Medulla oblongata (tissue), 1 donor: ENCODE measurements at regions not wholly inside any gene's neighbourhood (a gene's known extent, or its start where the extent isn't known, plus 50 kb on each side); places are given as distances from the start of the nearest gene placed in this dataset.
A peak's percentile ranks its signal among the peaks of the same experiment; 100 is the strongest.

Source experiments
- DNase-seq: peaks from one replicate; pipeline ENCODE4 v3.0.0-alpha.2; 2015; ENCODE audit errors: extremely low spot score

GRCh38 chr20:40738976-40739375 is 49.9 kb upstream of the MAFB start:
- no peak for DNase-seq

DNA sequence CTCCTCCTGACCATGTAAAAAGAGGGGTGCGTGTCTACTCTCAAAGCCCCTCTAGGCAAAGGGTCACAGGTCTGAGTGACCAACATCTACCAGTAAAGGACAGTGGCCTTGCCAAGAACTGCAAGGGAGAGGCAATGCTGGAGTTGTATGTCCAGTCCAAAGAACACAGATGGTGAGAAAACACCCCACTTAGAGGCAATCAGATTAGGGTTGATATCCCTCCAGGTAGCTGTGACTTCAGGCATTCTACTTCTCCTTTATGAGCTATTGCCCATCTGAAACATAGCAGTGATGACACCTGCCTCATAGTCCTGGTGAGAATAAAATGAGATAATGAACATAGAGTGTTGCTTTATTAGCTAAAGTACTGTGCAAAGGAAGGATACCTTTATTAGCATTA is 50.8 kb upstream of the MAFB start:
- no peak for DNase-seq

GRCh38 chr20:40741507-40742106 is 52.6 kb upstream of the MAFB start:
- peak; percentile 57 for DNase-seq

- no peak for DNase-seq
Observed at GRCh38 chr20:40743141-40743775, 54.2 kb upstream of the MAFB start.

- no peak for DNase-seq
Observed at GRCh38 chr20:40744072-40744817, 55.2 kb upstream of the MAFB start.

GRCh38 chr20:40744818-40745175 is 55.8 kb upstream of the MAFB start:
- DNase-seq, result no peak

DNA sequence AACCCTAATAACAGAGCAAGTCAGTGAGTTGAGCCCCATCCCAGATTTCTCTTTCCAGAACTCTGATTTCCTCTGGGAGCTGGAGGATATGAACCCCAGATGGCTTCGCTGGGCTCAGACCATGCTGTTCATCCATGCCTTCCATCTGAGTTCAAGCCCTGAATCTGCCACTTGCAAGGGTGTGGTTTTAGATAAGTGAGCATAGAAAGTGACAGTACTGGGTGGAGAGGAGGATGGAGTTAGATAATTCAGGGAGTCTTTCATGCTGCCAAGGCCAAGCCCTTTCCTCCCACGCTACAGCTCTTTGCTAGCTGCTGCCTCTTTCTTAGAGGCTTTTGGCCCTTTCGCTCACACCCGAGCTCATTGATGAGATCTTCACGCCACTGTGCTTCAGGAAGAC is 57.2 kb upstream of the MAFB start:
- DNase-seq, result no peak

- no peak for DNase-seq
Observed at GRCh38 chr20:40748182-40748581, 59.1 kb upstream of the MAFB start.

GRCh38 chr20:40749985-40750506 is 61.0 kb upstream of the MAFB start:
- DNase-seq, result no peak

DNA sequence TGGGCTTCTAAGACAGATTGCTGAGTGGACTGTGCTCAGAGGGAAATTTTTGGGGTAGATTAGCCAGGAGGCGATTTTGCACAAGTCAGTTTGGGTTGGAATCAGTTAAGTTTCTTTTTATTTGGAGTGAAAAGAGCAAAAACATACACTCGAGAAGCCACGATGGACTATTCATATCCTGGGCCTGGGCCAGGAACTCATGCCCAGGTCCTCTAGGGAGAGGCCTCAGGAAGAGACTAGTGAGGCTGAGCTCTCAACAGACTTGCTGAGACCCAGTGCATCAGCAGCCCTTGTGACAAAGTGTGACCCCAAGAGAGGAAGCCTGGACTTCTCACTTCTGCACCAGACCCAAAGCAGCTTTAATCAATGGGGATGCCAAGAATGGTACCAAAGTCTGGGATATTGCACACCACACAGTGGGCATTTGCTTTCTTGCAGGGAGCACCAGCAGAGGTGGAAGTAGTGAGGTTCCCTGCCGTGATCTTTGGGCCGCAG is 61.6 kb upstream of the MAFB start:
- no peak for DNase-seq

DNA sequence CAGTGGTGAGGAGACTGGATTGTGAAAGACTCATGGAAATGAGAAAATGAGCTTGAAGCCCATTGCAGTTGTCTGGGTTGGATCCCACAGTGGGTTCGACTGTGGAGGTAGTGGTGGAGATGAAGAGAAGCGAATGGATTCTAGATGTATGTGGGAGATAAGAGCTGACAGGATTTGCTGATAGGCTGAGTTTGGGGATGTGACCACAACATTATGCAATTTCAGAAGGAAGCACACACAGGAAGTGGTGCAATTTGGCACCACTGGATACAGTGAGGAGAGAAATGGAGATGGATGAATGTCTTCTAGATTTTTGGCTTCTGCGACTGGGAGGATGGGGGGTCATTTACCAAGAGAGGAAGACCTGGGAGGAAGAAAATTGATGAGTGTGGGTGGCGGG is 64.4 kb upstream of the MAFB start:
- DNase-seq, result no peak

DNA sequence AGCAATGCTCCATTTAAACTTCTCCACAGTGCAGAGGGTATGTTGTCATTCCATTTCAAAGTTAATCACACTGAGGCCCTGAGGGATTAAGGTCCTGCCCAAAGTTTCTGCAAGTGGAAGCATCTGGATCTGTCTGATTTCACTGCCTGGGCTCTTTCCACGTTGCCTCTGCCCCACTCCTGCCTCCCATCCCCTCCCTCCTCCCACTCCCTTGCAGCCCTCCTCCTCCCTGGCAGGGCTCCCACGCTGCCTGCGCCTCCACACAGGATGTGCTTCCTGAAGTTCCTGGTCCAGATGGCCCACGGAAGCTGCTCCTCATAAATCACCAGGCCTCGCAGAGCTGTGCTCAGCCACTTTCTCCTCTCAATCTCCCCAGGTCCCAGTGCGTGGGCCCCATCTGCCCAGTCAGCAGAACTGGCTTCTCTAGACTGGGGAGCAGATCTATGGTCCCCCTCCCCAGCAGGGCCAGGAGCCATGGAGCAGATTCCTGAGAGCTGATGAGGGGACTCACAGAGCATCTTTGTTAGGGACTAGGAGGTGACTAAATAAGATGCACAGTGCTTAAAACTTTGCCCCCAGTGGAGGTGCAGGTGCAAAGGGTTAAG is 65.4 kb upstream of the MAFB start:
- DNase-seq, result no peak

GRCh38 chr20:40757087-40757486 is 68.1 kb upstream of the MAFB start:
- no peak for DNase-seq

GRCh38 chr20:40758790-40759189 is 69.8 kb upstream of the MAFB start:
- DNase-seq, result no peak

DNA sequence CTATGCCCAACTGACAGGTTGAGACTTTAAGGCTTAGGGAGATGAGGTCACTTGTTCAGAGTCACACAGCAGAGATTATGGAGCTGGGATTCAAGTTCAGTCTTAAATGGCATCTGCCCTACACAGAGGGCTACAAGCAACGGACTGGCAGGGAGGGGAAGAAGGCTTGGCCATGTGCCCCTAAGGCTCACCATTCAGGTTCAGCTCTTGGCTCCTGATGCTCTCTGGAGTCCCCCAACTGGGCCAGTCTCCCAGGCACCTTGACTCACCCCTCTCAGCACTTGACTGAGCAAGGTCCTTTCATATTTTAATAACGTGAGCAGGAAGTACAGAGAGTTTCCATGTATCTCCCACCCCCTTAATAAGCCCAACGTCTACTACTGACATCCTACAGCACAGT is 71.4 kb upstream of the MAFB start:
- no peak for DNase-seq

GRCh38 chr20:40763646-40764295 is 74.7 kb upstream of the MAFB start:
- DNase-seq, result peak; percentile 85

DNA sequence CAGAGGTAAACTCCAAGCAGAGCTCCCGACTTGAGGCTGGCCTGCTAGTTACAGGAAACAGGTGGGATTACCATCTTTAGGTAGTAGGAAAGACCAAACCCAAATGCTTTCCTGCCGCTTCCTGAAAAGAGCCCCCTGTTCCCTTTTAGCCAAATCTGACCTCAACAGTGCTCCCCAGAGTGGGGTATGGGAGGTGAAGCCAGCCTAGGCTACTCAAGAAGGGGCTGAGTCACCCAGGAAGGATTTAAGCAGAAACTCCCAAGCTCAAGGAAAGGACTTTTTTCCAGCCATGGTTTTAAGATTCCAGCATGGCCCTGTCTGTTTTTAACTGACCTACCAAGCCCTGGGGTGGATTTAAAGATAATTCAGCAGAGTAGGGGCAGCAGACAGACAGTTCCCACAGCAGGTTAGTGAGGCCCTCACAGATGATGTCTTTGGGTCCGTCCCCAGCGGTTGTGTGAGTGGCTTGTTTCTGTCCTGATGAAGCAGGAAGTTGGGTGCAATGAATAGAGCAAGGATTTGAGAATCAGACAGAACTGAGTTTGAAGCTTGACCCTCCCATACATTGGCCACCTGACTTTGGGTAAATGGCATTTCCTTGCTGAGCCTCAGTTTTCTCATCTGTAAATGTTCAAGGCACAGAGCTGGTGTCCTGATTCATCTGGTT is 76.9 kb upstream of the MAFB start:
- no peak for DNase-seq

DNA sequence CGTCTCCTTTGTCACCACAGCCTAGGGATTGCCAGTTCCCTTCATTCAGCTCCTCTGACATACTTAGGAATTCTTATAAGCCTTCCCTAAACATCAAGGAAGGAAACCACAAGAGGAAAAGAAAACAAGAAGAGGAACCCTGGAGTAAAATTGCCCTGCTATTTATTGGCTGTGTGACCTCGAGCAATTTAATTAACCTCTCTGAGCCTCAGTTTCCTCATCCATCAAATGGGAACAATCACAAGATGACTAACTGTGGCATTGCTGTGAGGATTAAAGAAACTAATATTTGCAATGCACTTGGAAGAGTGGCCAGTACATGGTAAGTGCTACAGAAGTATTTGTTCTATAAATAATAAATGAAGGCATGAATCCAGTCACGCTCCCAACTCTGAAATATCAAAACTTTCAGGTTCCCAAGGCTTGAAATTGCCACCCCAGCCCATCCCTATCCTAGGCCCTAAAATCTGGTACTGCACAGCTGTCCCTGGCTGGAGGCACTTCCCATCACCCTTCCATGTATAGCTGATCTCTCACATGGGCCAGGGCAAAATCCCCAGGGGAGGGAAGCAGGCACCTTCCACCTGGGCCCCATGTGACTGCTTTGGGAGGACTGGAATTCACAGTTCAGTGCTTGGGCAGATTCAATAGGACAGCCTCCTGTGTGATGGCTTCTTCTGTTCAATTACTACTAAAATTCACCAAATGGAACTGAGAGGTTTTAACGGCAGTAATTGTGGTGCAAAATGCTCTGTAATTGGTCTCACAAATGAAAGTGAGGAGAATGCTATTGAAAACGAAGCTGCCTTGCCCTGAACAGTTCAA is 78.0 kb upstream of the MAFB start:
- no peak for DNase-seq

DNA sequence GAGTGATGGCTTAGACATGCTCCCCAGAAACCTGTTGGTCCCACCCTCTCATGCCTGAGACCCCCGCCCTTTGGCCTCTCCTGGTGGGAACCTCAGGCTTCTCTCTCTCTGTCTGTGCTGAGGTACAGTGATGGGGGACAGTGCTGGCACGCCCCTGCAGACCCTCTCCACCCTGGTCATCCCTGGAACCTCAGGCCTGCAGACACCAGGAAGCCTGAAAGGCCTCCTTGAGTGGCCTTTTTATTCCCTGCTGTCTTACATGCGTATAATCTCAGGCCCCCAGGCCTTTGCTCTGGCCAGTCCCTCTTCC is 78.5 kb upstream of the MAFB start:
- DNase-seq, result no peak

GRCh38 chr20:40768105-40768504 is 79.1 kb upstream of the MAFB start:
- DNase-seq, result no peak
